Liver (tissue), 7 donors: ENCODE measurements at regions not wholly inside any gene's neighbourhood (a gene's known extent, or its start where the extent isn't known, plus 50 kb on each side); places are given as distances from the start of the nearest gene placed in this dataset.

ENCODE experiments used
- DNase-seq: peaks from one replicate; pipeline ENCODE4 v3.0.0-alpha.2; 2017; ENCODE audit warnings: low spot score
- H3K27ac ChIP-seq, 2 donors: one replicate each; pipeline ENCODE4 v1.7.0; 2013; ENCODE audit warnings: inconsistent platforms in 2 of 2, low read length in 2 of 2, control low read depth in 1 of 2, low read depth in 1 of 2, mild to moderate bottlenecking in 1 of 2
- H3K27me3 ChIP-seq, 4 donors: one replicate each; pipeline versions ENCODE4 v1.6.1 to v1.7.0; 2013; ENCODE audit warnings: low read length in 3 of 4, inconsistent platforms in 1 of 4, mild to moderate bottlenecking in 1 of 4, moderate library complexity in 1 of 4; ENCODE audit not compliant: control insufficient read depth in 4 of 4, insufficient read depth in 4 of 4
- H3K36me3 ChIP-seq, 4 donors: one replicate each; pipeline versions ENCODE4 v1.6.1 to v1.7.0; 2013; ENCODE audit warnings: low read length in 3 of 4, mild to moderate bottlenecking in 3 of 4, low read depth in 1 of 4, moderate library complexity in 1 of 4; ENCODE audit not compliant: control insufficient read depth in 4 of 4, insufficient read depth in 3 of 4
- H3K4me1 ChIP-seq, 4 donors: one replicate each; pipeline versions ENCODE4 v1.6.1 to v1.7.0; 2013; ENCODE audit warnings: low read length in 3 of 4, mild to moderate bottlenecking in 3 of 4, moderate library complexity in 1 of 4; ENCODE audit not compliant: control insufficient read depth in 4 of 4, insufficient read depth in 4 of 4
- H3K4me3 ChIP-seq, 3 donors: one replicate each; pipeline versions ENCODE4 v1.6.1 to v1.7.0; 2013; ENCODE audit warnings: low read length in 3 of 3, control low read depth in 1 of 3, low read depth in 1 of 3, mild to moderate bottlenecking in 1 of 3
- H3K9ac ChIP-seq, 2 donors: one replicate each; pipeline ENCODE4 v1.7.0; 2013; ENCODE audit warnings: low read length in 2 of 2, mild to moderate bottlenecking in 2 of 2, moderate library complexity in 2 of 2, control low read depth in 1 of 2, low read depth in 1 of 2
- H3K9me3 ChIP-seq, 4 donors: one replicate each; pipeline versions ENCODE4 v1.6.1 to v1.7.0; 2013; ENCODE audit warnings: low read length in 3 of 4; ENCODE audit not compliant: control insufficient read depth in 4 of 4
- EGR1 ChIP-seq, 2 donors: IDR thresholded peaks; 2 replicates each; pipeline ENCODE4 v1.6.1; 2016 to 2018; ENCODE audit warnings: antibody characterized with exemption in 2 of 2, low read depth in 2 of 2
- FOXA1 ChIP-seq: IDR thresholded peaks from 2 replicates; pipeline ENCODE4 v1.6.1; 2016; ENCODE audit warnings: antibody characterized with exemption
- FOXA2 ChIP-seq: IDR thresholded peaks from 2 replicates; pipeline ENCODE4 v1.6.1; 2016; ENCODE audit warnings: antibody characterized with exemption
- HNF4A ChIP-seq, 2 donors: conservative IDR thresholded peaks; 2 replicates each; pipeline ENCODE4 v1.6.1; 2016; ENCODE audit warnings: antibody characterized with exemption in 2 of 2, mild to moderate bottlenecking in 2 of 2
- JUND ChIP-seq, 2 donors: IDR thresholded peaks; 2 replicates each; pipeline ENCODE4 v1.6.1; 2016; ENCODE audit warnings: antibody characterized with exemption in 2 of 2
- SP1 ChIP-seq: IDR thresholded peaks from 2 replicates; pipeline ENCODE4 v1.6.1; 2018; ENCODE audit warnings: antibody characterized with exemption, mild to moderate bottlenecking
- TAF1 ChIP-seq: conservative IDR thresholded peaks from 2 replicates; pipeline ENCODE4 v1.6.1; 2016; ENCODE audit warnings: antibody characterized with exemption, mild to moderate bottlenecking
- YY1 ChIP-seq: IDR thresholded peaks from 2 replicates; pipeline ENCODE4 v1.6.1; 2016; ENCODE audit warnings: antibody characterized with exemption, mild to moderate bottlenecking
- WGBS: extraction: QIAGEN DNeasy Blood & Tissue Kit; methylation state at CpG from one replicate; pipeline ENCODE4 v1.1.7; 2013; 5-methylcytosine and 5-hydroxymethylcytosine counted together
- TF ChIP-seq, protein P1 (sequence below): IDR thresholded peaks from 2 replicates; pipeline ENCODE4 v1.6.1; 2016; ENCODE audit warnings: antibody characterized with exemption
- TF ChIP-seq, protein P2 (sequence below): IDR thresholded peaks from 2 replicates; pipeline ENCODE4 v1.6.1; 2016; ENCODE audit warnings: antibody characterized with exemption
- TF ChIP-seq, protein P3 (sequence below): IDR thresholded peaks from 2 replicates; pipeline ENCODE4 v1.6.1; 2016; ENCODE audit warnings: antibody characterized with exemption, mild to moderate bottlenecking
- TF ChIP-seq, protein P4 (sequence below): IDR thresholded peaks from 2 replicates; pipeline ENCODE4 v1.6.1; 2016; ENCODE audit warnings: antibody characterized with exemption
- donor health status: healthy.
- donor health status: healthy.
- donor health status: healthy.
- donor health status: healthy.

DNA sequence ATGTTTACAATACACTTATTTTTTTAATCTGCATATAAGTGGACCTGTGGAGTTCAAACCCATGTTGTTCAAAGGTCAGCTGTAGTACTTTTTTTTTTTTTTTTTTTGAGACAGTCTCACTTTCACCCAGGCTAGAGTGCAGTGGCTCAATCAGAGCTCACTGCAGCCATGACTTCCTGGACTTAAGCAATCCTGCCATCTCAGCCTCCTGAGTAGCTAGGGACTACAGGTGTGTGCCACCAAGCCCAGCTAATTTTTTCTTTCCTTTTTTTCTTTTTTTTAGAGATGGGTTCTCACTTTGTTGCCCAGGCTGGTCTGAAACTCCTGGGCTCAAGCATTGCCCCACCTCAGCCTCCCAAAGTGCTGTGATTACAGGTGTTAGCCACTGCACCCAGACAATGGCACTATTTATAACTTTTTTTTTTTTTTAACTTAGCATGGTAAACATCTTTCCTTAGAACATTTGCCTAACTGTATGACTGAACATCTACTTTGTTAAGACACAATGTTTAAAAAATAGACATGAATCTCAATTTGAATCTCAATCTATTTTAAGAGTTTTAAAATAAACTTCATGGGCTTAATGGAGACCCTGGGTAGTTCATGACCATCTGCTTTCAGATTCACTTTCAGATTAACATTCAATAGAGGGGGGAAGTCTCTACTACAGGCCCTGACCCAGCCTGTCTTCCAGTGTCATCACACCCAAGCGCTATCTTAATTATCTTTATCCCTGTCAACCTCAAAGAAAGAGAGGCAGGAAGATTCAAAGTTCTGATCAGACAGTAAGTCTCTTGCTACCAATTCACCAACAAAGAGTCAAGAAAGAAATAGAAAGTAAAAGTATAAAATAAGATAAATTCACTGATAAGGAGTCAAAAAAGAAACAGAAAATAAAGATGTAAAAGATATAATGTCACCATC, 97.7 kb upstream of the DOCK9 start:
- peaks cover 0 to 4% (median 0%) of the 10 kb centered on the region in 4 donors for H3K36me3 ChIP-seq
- H3K27me3 ChIP-seq, result no peaks in the 10 kb centered on the region
- peaks cover 0 to 4% (median 0%) of the 10 kb centered on the region in 4 donors for H3K9me3 ChIP-seq
- H3K9ac ChIP-seq, result no peak overlapping the region
- no peak overlapping the region for H3K27ac ChIP-seq
- 93% methylated on average over 1 of the region's 1 CpG for WGBS
- no peak for DNase-seq
- no peak overlapping the region for H3K4me3 ChIP-seq
- TF ChIP-seq TAF1 (no peak), FOXA1 (no peak), HNF4A (conservative IDR thresholded peaks at IDR 0.05) (no peak), JUND (IDR thresholded peaks at IDR 0.05) (no peak), FOXA2 (no peak), EGR1 (IDR thresholded peaks at IDR 0.05; ENCODE audit: low read depth in 2 of 2) (no peak), SP1 (no peak)
- TF ChIP-seq, protein P1, sequence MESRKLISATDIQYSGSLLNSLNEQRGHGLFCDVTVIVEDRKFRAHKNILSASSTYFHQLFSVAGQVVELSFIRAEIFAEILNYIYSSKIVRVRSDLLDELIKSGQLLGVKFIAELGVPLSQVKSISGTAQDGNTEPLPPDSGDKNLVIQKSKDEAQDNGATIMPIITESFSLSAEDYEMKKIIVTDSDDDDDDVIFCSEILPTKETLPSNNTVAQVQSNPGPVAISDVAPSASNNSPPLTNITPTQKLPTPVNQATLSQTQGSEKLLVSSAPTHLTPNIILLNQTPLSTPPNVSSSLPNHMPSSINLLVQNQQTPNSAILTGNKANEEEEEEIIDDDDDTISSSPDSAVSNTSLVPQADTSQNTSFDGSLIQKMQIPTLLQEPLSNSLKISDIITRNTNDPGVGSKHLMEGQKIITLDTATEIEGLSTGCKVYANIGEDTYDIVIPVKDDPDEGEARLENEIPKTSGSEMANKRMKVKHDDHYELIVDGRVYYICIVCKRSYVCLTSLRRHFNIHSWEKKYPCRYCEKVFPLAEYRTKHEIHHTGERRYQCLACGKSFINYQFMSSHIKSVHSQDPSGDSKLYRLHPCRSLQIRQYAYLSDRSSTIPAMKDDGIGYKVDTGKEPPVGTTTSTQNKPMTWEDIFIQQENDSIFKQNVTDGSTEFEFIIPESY, result no peak
- no peaks in the 10 kb centered on the region for H3K4me1 ChIP-seq

DNA sequence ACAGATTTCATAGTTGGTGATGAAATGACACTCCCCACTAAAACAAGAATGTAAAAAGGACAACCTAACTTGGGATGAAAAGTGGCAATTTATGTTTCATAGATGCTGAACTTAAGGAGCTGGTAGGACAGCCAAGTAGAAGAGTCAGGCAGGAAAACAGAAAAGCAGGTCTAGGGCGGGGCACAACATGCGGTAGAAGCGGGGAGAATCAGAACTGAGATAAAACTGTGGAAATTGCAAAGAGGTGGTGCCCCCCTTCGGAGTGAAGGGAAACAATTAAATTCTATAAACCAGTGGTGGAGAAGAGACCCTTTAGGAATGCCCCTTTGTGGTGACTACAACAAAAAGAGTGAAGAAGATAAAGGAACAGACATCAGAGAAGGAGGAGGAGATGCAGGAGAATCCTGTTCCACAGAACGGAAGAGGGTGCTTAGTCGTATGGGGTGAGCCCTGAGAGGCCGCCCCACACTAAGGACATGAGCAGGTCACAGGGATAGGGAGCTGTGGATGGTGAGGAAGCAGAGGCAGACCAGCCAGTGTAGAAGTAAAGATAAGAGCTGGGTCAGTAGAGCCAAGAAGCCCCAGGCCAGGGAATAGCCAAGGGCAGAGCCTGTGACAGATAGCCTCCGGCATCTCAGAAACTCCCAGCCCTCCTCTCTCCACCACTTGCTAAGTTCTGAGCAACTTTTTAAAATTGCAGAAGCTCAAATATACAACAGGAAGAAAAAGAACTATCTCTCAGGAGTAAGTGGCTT, 100.3 kb upstream of the DOCK9 start:
- H3K36me3 ChIP-seq, result peaks cover 0 to 4% (median 0%) of the 10 kb centered on the region in 4 donors
- no peak overlapping the region for H3K9ac ChIP-seq
- no peak for DNase-seq
- H3K4me1 ChIP-seq, result no peaks in the 10 kb centered on the region
- peaks cover 0 to 4% (median 0%) of the 10 kb centered on the region in 4 donors for H3K9me3 ChIP-seq
- WGBS, result 94% methylated on average over 8 of the region's 8 CpGs
- H3K27me3 ChIP-seq, result no peaks in the 10 kb centered on the region
- no peak overlapping the region for H3K4me3 ChIP-seq
- TF ChIP-seq TAF1, result no peak
- TF ChIP-seq, protein P2, sequence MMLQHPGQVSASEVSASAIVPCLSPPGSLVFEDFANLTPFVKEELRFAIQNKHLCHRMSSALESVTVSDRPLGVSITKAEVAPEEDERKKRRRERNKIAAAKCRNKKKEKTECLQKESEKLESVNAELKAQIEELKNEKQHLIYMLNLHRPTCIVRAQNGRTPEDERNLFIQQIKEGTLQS, result no peak
- TF ChIP-seq JUND (IDR thresholded peaks at IDR 0.05), result no peak
- no peak for TF ChIP-seq FOXA2
- TF ChIP-seq, protein P3, sequence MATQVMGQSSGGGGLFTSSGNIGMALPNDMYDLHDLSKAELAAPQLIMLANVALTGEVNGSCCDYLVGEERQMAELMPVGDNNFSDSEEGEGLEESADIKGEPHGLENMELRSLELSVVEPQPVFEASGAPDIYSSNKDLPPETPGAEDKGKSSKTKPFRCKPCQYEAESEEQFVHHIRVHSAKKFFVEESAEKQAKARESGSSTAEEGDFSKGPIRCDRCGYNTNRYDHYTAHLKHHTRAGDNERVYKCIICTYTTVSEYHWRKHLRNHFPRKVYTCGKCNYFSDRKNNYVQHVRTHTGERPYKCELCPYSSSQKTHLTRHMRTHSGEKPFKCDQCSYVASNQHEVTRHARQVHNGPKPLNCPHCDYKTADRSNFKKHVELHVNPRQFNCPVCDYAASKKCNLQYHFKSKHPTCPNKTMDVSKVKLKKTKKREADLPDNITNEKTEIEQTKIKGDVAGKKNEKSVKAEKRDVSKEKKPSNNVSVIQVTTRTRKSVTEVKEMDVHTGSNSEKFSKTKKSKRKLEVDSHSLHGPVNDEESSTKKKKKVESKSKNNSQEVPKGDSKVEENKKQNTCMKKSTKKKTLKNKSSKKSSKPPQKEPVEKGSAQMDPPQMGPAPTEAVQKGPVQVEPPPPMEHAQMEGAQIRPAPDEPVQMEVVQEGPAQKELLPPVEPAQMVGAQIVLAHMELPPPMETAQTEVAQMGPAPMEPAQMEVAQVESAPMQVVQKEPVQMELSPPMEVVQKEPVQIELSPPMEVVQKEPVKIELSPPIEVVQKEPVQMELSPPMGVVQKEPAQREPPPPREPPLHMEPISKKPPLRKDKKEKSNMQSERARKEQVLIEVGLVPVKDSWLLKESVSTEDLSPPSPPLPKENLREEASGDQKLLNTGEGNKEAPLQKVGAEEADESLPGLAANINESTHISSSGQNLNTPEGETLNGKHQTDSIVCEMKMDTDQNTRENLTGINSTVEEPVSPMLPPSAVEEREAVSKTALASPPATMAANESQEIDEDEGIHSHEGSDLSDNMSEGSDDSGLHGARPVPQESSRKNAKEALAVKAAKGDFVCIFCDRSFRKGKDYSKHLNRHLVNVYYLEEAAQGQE, result no peak
- no peak for TF ChIP-seq YY1
- TF ChIP-seq, protein P4, sequence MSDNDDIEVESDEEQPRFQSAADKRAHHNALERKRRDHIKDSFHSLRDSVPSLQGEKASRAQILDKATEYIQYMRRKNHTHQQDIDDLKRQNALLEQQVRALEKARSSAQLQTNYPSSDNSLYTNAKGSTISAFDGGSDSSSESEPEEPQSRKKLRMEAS, result no peak
- TF ChIP-seq SP1, result no peak
- no peak overlapping the region for H3K27ac ChIP-seq
